ENCODE measurements at regions not wholly inside any gene's neighbourhood (a gene's known extent, or its start where the extent isn't known, plus 50 kb on each side); places are given as distances from the start of the nearest gene placed in this dataset.

DNA sequence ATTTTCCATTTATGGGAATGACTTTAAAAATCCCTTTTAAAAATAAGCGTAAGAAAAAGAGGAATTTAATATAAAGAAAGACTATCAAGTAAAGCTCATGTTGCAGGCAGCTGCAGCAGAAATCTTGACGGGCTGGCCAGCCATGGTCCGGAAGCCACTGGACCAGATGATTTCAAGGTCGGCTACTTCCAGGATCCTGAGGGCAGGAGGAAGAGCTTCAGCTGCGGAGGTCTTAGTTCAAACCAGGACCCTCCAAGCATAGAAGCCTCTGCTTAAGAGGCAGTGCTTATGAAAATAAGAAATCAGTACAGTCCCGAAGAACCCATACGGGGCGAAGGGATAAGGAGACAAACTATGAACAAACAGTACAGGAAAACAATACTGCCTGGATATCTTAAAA, 220.2 kb upstream of the CELF2 start:
- TF ChIP-seq, protein P1, sequence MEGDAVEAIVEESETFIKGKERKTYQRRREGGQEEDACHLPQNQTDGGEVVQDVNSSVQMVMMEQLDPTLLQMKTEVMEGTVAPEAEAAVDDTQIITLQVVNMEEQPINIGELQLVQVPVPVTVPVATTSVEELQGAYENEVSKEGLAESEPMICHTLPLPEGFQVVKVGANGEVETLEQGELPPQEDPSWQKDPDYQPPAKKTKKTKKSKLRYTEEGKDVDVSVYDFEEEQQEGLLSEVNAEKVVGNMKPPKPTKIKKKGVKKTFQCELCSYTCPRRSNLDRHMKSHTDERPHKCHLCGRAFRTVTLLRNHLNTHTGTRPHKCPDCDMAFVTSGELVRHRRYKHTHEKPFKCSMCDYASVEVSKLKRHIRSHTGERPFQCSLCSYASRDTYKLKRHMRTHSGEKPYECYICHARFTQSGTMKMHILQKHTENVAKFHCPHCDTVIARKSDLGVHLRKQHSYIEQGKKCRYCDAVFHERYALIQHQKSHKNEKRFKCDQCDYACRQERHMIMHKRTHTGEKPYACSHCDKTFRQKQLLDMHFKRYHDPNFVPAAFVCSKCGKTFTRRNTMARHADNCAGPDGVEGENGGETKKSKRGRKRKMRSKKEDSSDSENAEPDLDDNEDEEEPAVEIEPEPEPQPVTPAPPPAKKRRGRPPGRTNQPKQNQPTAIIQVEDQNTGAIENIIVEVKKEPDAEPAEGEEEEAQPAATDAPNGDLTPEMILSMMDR (IDR thresholded peaks at IDR 0.05): no peak
- no peak for TF ChIP-seq EZH2 (IDR thresholded peaks at IDR 0.05)
- no peak for TF ChIP-seq EZH2phosphoT487 (IDR thresholded peaks at IDR 0.05)

Measured in neural progenitor cell (in vitro differentiated cells).